HFFc6 (cell line): ENCODE measurements at regions not wholly inside any gene's neighbourhood (a gene's known extent, or its start where the extent isn't known, plus 50 kb on each side); places are given as distances from the start of the nearest gene placed in this dataset.

Experiments
- DNase-seq: peaks from one replicate; pipeline ENCODE4 v3.0.0-alpha.2; 2018
- H3K27ac Mint-ChIP-seq: 2 replicates; pipeline ENCODE4 v1.8.0; 2020; ENCODE audit warnings: mild to moderate bottlenecking, mixed read lengths
- H3K27me3 Mint-ChIP-seq: 2 replicates; pipeline ENCODE4 v1.8.0; 2021; ENCODE audit warnings: mild to moderate bottlenecking, moderate library complexity, mixed read lengths; ENCODE audit not compliant: insufficient read depth
- H3K36me3 Mint-ChIP-seq: 2 replicates; pipeline ENCODE4 v1.8.0; 2021; ENCODE audit warnings: low read depth, mixed read lengths
- H3K4me1 Mint-ChIP-seq: 2 replicates; pipeline ENCODE4 v1.8.0; 2020; ENCODE audit warnings: low read depth, mixed read lengths
- H3K4me3 Mint-ChIP-seq: 2 replicates; pipeline ENCODE4 v1.8.0; 2020; ENCODE audit warnings: mild to moderate bottlenecking, moderate library complexity, mixed read lengths
- H3K9me3 Mint-ChIP-seq: 2 replicates; pipeline ENCODE4 v1.8.0; 2020; ENCODE audit warnings: mild to moderate bottlenecking, mixed read lengths
- TF ChIP-seq, protein P1 (sequence below): fragments of 200-600 bp; sonication (generic); IDR thresholded peaks from 2 replicates; pipeline ENCODE4 v1.5.0; 2021; ENCODE audit warnings: antibody characterized with exemption, mild to moderate bottlenecking

DNA sequence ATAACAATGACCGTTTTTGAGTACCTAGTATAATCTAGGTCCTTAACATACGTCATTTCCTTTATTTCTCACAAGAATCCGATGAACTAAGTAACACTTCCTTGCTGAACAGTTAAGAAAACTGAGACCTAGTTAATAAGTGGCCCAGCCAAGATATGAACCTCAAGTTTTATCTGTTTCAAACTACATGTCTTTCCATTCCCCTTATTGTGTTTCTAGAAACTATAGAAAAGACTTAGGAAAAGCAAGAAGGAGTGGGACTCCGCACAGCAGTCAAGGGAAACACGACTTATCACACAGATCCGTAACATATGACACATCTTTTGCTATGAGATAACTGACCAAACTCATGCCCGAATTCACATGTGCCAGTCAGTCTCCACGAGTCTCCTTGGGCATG lies 221.2 kb upstream of the ADAMTS9 start:
- DNase-seq = no peak
- no peaks in the 10 kb centered on the region; the same call in 1 of the 2 replicates for H3K27me3 Mint-ChIP-seq
- no peaks in the 10 kb centered on the region for H3K4me1 Mint-ChIP-seq
- TF ChIP-seq, protein P1, sequence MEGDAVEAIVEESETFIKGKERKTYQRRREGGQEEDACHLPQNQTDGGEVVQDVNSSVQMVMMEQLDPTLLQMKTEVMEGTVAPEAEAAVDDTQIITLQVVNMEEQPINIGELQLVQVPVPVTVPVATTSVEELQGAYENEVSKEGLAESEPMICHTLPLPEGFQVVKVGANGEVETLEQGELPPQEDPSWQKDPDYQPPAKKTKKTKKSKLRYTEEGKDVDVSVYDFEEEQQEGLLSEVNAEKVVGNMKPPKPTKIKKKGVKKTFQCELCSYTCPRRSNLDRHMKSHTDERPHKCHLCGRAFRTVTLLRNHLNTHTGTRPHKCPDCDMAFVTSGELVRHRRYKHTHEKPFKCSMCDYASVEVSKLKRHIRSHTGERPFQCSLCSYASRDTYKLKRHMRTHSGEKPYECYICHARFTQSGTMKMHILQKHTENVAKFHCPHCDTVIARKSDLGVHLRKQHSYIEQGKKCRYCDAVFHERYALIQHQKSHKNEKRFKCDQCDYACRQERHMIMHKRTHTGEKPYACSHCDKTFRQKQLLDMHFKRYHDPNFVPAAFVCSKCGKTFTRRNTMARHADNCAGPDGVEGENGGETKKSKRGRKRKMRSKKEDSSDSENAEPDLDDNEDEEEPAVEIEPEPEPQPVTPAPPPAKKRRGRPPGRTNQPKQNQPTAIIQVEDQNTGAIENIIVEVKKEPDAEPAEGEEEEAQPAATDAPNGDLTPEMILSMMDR = no peak
- H3K9me3 Mint-ChIP-seq = peaks cover 32% of the 10 kb centered on the region
- no peaks in the 10 kb centered on the region for H3K36me3 Mint-ChIP-seq
- no peak overlapping the region for H3K27ac Mint-ChIP-seq
- no peak overlapping the region for H3K4me3 Mint-ChIP-seq

DNA sequence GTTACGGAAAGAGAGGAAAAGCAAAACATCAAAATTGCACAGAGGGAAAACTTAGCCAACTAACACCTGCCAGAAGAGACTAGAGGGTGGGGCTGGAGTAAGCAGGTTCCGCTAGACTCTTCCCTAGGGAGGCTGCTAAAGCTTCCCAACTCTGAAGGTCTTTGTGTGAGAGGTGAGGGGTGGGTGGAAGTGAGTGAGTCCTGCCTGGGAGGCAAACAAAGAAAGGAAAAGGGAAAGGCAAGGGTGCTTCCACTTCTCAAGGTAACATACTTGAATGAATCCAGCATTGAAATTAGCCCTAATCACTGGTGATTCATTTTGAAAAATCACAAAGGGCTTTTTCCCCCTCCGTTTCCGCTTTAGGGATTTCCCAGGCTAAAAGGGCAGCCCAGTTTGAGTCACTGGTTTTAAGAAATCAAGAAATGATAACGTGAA lies 220.5 kb upstream of the ADAMTS9 start:
- H3K27me3 Mint-ChIP-seq = no peaks in the 10 kb centered on the region; the same call in 1 of the 2 replicates
- no peak overlapping the region for H3K4me3 Mint-ChIP-seq
- peaks cover 32% of the 10 kb centered on the region for H3K9me3 Mint-ChIP-seq
- TF ChIP-seq, protein P1 = no peak
- no peak overlapping the region for H3K27ac Mint-ChIP-seq
- H3K36me3 Mint-ChIP-seq = no peaks in the 10 kb centered on the region
- no peaks in the 10 kb centered on the region for H3K4me1 Mint-ChIP-seq
- DNase-seq = no peak

DNA sequence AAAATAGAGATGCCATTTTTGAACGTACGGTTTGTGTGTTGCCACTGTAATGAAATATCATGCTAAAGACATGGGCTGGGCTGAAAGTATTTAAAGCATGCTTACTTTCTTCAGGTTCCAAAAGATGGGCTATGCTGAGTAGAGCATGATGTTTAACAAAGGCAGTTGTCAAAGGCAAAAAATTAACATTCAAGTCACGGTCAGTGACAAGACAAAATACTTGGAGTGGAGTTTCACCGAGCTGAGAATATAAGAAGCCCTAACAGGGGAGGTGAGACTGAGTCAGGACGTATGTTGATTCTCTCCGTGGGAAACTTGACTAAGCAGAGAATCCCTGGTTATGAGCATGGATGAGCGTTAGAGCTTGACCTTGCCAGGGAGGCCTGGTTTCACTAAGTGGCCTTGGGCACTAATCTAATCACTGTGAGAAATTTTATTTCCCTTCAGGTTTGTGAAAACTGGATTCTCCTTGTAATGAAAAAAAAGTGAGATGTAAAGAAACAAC lies 218.2 kb upstream of the ADAMTS9 start:
- TF ChIP-seq, protein P1 = no peak
- DNase-seq = no peak
- H3K27ac Mint-ChIP-seq = no peak overlapping the region
- peaks cover 34% of the 10 kb centered on the region for H3K9me3 Mint-ChIP-seq
- no peak overlapping the region for H3K4me3 Mint-ChIP-seq
- H3K27me3 Mint-ChIP-seq = no peaks in the 10 kb centered on the region; the same call in 1 of the 2 replicates
- H3K4me1 Mint-ChIP-seq = no peaks in the 10 kb centered on the region
- no peaks in the 10 kb centered on the region for H3K36me3 Mint-ChIP-seq

DNA sequence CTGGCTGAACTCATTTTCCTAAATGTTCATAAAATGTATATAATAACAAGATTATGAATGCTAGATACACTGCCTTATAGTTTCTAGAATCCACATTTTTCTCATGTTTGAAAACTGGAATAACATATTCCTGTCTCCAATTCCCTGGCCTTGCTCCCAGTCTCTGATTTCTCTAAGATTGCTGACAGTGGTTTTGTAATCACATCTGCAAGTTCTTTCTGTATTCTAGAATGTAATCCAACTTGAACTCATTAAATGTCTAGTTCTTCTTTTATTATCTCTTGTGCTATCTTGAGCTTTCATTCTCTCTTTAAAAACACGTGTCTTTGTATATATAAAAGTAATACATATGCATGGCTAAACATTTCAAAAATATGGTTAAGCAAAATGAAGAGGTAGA lies 215.2 kb upstream of the ADAMTS9 start:
- no peak for DNase-seq
- Mint-ChIP-seq H3K9me3 (peaks cover 25% of the 10 kb centered on the region), H3K4me1 (no peaks in the 10 kb centered on the region), H3K4me3 (no peak overlapping the region), H3K27me3 (no peaks in the 10 kb centered on the region; the same call in 1 of the 2 replicates), H3K36me3 (no peaks in the 10 kb centered on the region), H3K27ac (no peak overlapping the region)
- TF ChIP-seq, protein P1 = no peak

DNA sequence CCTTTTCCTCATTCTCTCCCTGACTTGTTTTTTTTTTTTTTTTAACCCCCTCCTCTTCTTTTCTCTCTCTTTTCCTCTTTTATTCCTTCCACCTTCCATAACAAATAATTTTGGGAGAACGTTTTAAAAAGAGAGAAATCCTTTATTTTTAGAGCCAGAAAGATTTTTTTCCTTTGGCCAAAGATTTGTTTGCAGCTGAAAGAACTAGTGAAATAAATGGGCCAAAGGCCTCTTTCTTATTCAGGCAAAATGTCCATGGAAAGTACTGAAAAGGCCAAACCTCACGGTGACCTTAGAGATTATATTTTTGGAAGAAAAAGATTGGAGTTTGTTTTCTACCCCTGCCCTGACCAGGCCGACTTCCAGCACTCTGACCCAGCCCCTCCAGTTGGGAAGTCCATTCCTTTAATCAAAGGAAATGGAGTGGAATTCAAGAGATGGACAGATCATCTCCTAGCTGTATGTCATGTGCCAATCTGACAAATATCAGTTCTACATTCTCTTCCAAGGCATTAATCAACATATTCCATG lies 214.3 kb upstream of the ADAMTS9 start:
- H3K27me3 Mint-ChIP-seq = no peaks in the 10 kb centered on the region; the same call in 1 of the 2 replicates
- no peak overlapping the region for H3K27ac Mint-ChIP-seq
- DNase-seq = no peak
- H3K9me3 Mint-ChIP-seq = peaks cover 25% of the 10 kb centered on the region
- TF ChIP-seq, protein P1 = no peak
- H3K4me1 Mint-ChIP-seq = no peaks in the 10 kb centered on the region
- no peak overlapping the region for H3K4me3 Mint-ChIP-seq
- H3K36me3 Mint-ChIP-seq = no peaks in the 10 kb centered on the region
